ENCODE measurements at regions not wholly inside any gene's neighbourhood (a gene's known extent, or its start where the extent isn't known, plus 50 kb on each side); places are given as distances from the start of the nearest gene placed in this dataset.

- no peak for TF ChIP-seq CTCF (IDR thresholded peaks at IDR 0.05; ENCODE audit: insufficient read depth in 1 of 2, low read depth in 1 of 2, low read length in 1 of 2, severe bottlenecking in 1 of 2, unreplicated experiment in 1 of 2)
- intact Hi-C loops (cut with micrococcal nuclease; ENCODE audit: unreplicated experiment) = no loop called here
- H3K36me3 ChIP-seq (ENCODE audit: control insufficient read depth, insufficient read depth, low read length) = no peaks in the 10 kb centered on the region
- H3K4me3 ChIP-seq (ENCODE audit: low read depth, low read length) = no peak overlapping the region
- BruUV-seq (replicated peaks) = no TSS peak
- Mint-ChIP-seq H3K4me1 (ENCODE audit: low read depth, unreplicated experiment) (no peaks in the 10 kb centered on the region), H3K4me3 (ENCODE audit: unreplicated experiment) (no peak overlapping the region), H3K36me3 (ENCODE audit: insufficient read depth, unreplicated experiment) (no peaks in the 10 kb centered on the region), H3K27ac (ENCODE audit: unreplicated experiment) (no peak overlapping the region), H3K9me3 (ENCODE audit: unreplicated experiment) (no peaks in the 10 kb centered on the region), H3K27me3 (ENCODE audit: insufficient read depth, unreplicated experiment) (no peaks in the 10 kb centered on the region)
- H3K27me3 ChIP-seq (replicated peaks; ENCODE audit: control insufficient read depth, insufficient read depth, low read length) = no peaks in the 10 kb centered on the region
- no peaks in the 10 kb centered on the region for H3K4me1 ChIP-seq
- ChIA-PET CTCF (no interaction called here), POLR2A (no interaction called here)
- no peak for DNase-seq
- H3K9me3 ChIP-seq = no peaks in the 10 kb centered on the region
Observed at GRCh38 chr4:116860891-116861290, 224.5 kb downstream of the TRAM1L1 start.

- Mint-ChIP-seq H3K9me3 (ENCODE audit: unreplicated experiment) (no peaks in the 10 kb centered on the region), H3K36me3 (ENCODE audit: insufficient read depth, unreplicated experiment) (no peaks in the 10 kb centered on the region), H3K4me1 (ENCODE audit: low read depth, unreplicated experiment) (no peaks in the 10 kb centered on the region), H3K4me3 (ENCODE audit: unreplicated experiment) (no peak overlapping the region), H3K27me3 (ENCODE audit: insufficient read depth, unreplicated experiment) (peaks cover 6% of the 10 kb centered on the region), H3K27ac (ENCODE audit: unreplicated experiment) (no peak overlapping the region)
- DNase-seq = no peak
- Histone ChIP-seq H3K9me3 (no peaks in the 10 kb centered on the region), H3K4me1 (no peaks in the 10 kb centered on the region), H3K4me3 (ENCODE audit: low read depth, low read length) (no peak overlapping the region), H3K27me3 (replicated peaks; ENCODE audit: control insufficient read depth, insufficient read depth, low read length) (no peaks in the 10 kb centered on the region), H3K36me3 (ENCODE audit: control insufficient read depth, insufficient read depth, low read length) (no peaks in the 10 kb centered on the region)
- TF ChIP-seq CTCF (IDR thresholded peaks at IDR 0.05; ENCODE audit: insufficient read depth in 1 of 2, low read depth in 1 of 2, low read length in 1 of 2, severe bottlenecking in 1 of 2, unreplicated experiment in 1 of 2) = no peak
- BruUV-seq (replicated peaks) = no TSS peak
- intact Hi-C loops (cut with micrococcal nuclease; ENCODE audit: unreplicated experiment) = no loop called here
- ChIA-PET CTCF (no interaction called here), POLR2A (no interaction called here)
Observed at GRCh38 chr4:116849620-116850019, 235.8 kb downstream of the TRAM1L1 start.

DNA sequence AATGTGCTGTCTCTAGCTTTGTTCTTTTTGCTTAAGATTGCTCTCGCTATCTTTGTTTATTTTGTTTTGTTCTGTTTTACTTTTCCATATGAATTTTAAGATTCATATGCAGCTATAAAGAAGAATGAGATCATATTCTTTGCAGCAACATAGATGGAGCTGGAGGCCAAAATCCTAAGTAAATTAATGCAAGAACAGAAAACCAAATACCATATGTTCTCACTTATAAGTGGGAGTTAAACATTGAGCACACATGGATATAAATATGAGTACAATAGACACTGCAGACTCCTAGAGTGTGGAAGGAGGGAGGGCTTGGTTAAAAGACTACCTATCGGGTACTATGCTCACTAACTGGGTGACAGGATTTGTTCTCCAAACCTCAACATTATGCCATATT is 237.8 kb downstream of the TRAM1L1 start:
- intact Hi-C loops (cut with micrococcal nuclease; ENCODE audit: unreplicated experiment) = no loop called here
- Histone ChIP-seq H3K4me1 (no peaks in the 10 kb centered on the region), H3K27me3 (replicated peaks; ENCODE audit: control insufficient read depth, insufficient read depth, low read length) (no peaks in the 10 kb centered on the region), H3K36me3 (ENCODE audit: control insufficient read depth, insufficient read depth, low read length) (no peaks in the 10 kb centered on the region), H3K4me3 (ENCODE audit: low read depth, low read length) (no peak overlapping the region), H3K9me3 (no peaks in the 10 kb centered on the region)
- no peak overlapping the region for H3K4me3 Mint-ChIP-seq (ENCODE audit: unreplicated experiment)
- no peak for TF ChIP-seq CTCF (IDR thresholded peaks at IDR 0.05; ENCODE audit: insufficient read depth in 1 of 2, low read depth in 1 of 2, low read length in 1 of 2, severe bottlenecking in 1 of 2, unreplicated experiment in 1 of 2)
- H3K9me3 Mint-ChIP-seq (ENCODE audit: unreplicated experiment) = no peaks in the 10 kb centered on the region
- H3K27me3 Mint-ChIP-seq (ENCODE audit: insufficient read depth, unreplicated experiment) = peaks cover 6% of the 10 kb centered on the region
- DNase-seq = no peak
- no peaks in the 10 kb centered on the region for H3K4me1 Mint-ChIP-seq (ENCODE audit: low read depth, unreplicated experiment)
- H3K36me3 Mint-ChIP-seq (ENCODE audit: insufficient read depth, unreplicated experiment) = no peaks in the 10 kb centered on the region
- BruUV-seq (replicated peaks) = no TSS peak
- CTCF ChIA-PET = no interaction called here
- H3K27ac Mint-ChIP-seq (ENCODE audit: unreplicated experiment) = no peak overlapping the region
- POLR2A ChIA-PET = no interaction called here
